ENCODE measurements at regions not wholly inside any gene's neighbourhood (a gene's known extent, or its start where the extent isn't known, plus 50 kb on each side); places are given as distances from the start of the nearest gene placed in this dataset.

DNA sequence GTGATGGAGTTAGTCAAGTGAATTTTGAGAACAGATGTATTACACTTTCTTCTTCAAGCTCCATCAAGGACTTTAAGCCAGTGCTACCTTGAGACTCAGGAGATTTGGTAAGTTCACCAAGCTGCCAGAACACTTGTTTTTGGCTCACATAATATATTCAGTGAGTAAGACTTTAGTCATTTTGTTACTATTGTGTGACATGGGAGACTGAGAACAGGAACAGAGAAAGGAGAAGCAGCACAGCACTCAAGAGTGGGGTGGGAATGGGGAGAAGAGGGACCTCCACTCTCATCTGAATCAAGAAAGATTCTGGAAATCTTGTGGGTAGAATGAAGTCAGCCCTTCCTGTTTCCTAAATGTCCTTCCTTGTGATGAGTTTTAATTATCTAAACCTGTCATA is 87.3 kb upstream of the TET2 start:
- TF ChIP-seq, protein P1, sequence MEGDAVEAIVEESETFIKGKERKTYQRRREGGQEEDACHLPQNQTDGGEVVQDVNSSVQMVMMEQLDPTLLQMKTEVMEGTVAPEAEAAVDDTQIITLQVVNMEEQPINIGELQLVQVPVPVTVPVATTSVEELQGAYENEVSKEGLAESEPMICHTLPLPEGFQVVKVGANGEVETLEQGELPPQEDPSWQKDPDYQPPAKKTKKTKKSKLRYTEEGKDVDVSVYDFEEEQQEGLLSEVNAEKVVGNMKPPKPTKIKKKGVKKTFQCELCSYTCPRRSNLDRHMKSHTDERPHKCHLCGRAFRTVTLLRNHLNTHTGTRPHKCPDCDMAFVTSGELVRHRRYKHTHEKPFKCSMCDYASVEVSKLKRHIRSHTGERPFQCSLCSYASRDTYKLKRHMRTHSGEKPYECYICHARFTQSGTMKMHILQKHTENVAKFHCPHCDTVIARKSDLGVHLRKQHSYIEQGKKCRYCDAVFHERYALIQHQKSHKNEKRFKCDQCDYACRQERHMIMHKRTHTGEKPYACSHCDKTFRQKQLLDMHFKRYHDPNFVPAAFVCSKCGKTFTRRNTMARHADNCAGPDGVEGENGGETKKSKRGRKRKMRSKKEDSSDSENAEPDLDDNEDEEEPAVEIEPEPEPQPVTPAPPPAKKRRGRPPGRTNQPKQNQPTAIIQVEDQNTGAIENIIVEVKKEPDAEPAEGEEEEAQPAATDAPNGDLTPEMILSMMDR (IDR thresholded peaks at IDR 0.05; ENCODE audit: extremely low read depth in 1 of 2, insufficient read depth in 1 of 2, low read depth in 1 of 2, low read length in 2 of 2): no peak
- no peak for TF ChIP-seq POLR2A (IDR thresholded peaks at IDR 0.05; ENCODE audit: low read depth, low read length)
- TF ChIP-seq EZH2 (IDR thresholded peaks at IDR 0.05; ENCODE audit: borderline replicate concordance, low read depth, low read length, severe bottlenecking): no peak
- no peak for TF ChIP-seq POLR2AphosphoS5 (IDR thresholded peaks at IDR 0.05; ENCODE audit: insufficient read depth, low read depth, low read length)
- TF ChIP-seq, protein P2, sequence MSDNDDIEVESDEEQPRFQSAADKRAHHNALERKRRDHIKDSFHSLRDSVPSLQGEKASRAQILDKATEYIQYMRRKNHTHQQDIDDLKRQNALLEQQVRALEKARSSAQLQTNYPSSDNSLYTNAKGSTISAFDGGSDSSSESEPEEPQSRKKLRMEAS (IDR thresholded peaks at IDR 0.05; ENCODE audit: insufficient read depth, insufficient read length): no peak
- no peak for TF ChIP-seq MYC (IDR thresholded peaks at IDR 0.05; ENCODE audit: low read depth, low read length)
- no peak for TF ChIP-seq GATA2 (IDR thresholded peaks at IDR 0.05; ENCODE audit: insufficient read depth, insufficient read length, low read depth, low read length)

All from endothelial cell of umbilical vein (primary cell).